Endothelial cell (in vitro differentiated cells): ENCODE measurements at regions not wholly inside any gene's neighbourhood (a gene's known extent, or its start where the extent isn't known, plus 50 kb on each side); places are given as distances from the start of the nearest gene placed in this dataset.

ENCODE experiments used
- DNase-seq: peaks from one replicate; pipeline ENCODE4 v3.0.0; 2021; ENCODE audit warnings: low spot score
- H3K27ac Mint-ChIP-seq: one replicate; pipeline ENCODE4 v1.8.0; 2021; ENCODE audit warnings: mixed read lengths, inconsistent platforms; ENCODE audit not compliant: unreplicated experiment
- H3K27me3 Mint-ChIP-seq: one replicate; pipeline ENCODE4 v1.8.0; 2021; ENCODE audit warnings: mild to moderate bottlenecking, moderate library complexity, mixed read lengths, inconsistent platforms; ENCODE audit not compliant: unreplicated experiment
- H3K36me3 Mint-ChIP-seq: one replicate; pipeline ENCODE4 v1.8.0; 2021; ENCODE audit warnings: mild to moderate bottlenecking, low read depth, mixed read lengths, inconsistent platforms; ENCODE audit not compliant: unreplicated experiment
- H3K4me1 Mint-ChIP-seq: one replicate; pipeline ENCODE4 v1.8.0; 2021; ENCODE audit warnings: mild to moderate bottlenecking, mixed read lengths, inconsistent platforms; ENCODE audit not compliant: unreplicated experiment
- H3K4me3 Mint-ChIP-seq: one replicate; pipeline ENCODE4 v1.8.0; 2021; ENCODE audit warnings: mild to moderate bottlenecking, mixed read lengths, inconsistent platforms; ENCODE audit not compliant: unreplicated experiment
- H3K9me3 Mint-ChIP-seq: one replicate; pipeline ENCODE4 v1.8.0; 2021; ENCODE audit warnings: mixed read lengths, inconsistent platforms; ENCODE audit not compliant: unreplicated experiment
- CTCF ChIP-seq: fragments of 200-600 bp; sonication (generic); IDR thresholded peaks from one replicate; pipeline ENCODE4 v1.5.0; 2021; ENCODE audit warnings: antibody characterized with exemption; ENCODE audit not compliant: unreplicated experiment

GRCh38 chr6:150735341-150735851, 130.1 kb upstream of the MTHFD1L start:
- no peak for DNase-seq
- TF ChIP-seq CTCF: no peak
- no peaks in the 10 kb centered on the region for H3K9me3 Mint-ChIP-seq

DNA sequence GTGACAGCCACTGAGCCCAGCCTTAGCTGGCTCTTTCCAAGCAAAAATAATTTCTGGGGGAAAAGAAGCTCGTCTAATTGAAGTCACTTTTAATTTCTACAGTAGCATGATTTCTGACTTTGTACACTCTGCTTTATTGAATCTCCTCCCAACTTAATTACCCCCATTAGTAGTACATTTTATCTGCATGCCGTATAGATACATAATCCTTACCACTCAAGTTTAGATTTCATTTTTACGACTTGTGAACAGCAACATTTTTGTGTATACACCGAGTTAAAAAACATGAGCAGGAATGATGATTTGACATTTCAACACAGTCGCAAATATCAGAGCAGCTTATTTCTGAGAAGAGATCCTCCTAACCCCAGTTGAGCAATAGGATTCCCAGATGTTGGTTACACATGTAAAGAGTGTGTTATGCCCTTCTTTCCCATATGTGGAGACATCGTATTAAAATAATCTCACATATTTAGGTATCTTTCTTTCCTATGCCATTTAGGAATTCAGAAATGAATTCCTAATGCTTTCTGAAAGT, 127.3 kb upstream of the MTHFD1L start:
- Mint-ChIP-seq H3K27ac (no peak overlapping the region), H3K4me1 (peaks cover 9% of the 10 kb centered on the region), H3K4me3 (no peak overlapping the region), H3K36me3 (peaks cover 28% of the 10 kb centered on the region), H3K27me3 (peaks cover 5% of the 10 kb centered on the region), H3K9me3 (no peaks in the 10 kb centered on the region)
- no peak for DNase-seq
- TF ChIP-seq CTCF: no peak

More at GRCh38 chr6:150735341-150735851, 130.1 kb upstream of the MTHFD1L start:
- Mint-ChIP-seq H3K36me3 (peaks cover 24% of the 10 kb centered on the region), H3K27me3 (no peaks in the 10 kb centered on the region), H3K4me1 (no peaks in the 10 kb centered on the region), H3K4me3 (peak overlapping the region; percentile 12), H3K27ac (no peak overlapping the region)

DNA sequence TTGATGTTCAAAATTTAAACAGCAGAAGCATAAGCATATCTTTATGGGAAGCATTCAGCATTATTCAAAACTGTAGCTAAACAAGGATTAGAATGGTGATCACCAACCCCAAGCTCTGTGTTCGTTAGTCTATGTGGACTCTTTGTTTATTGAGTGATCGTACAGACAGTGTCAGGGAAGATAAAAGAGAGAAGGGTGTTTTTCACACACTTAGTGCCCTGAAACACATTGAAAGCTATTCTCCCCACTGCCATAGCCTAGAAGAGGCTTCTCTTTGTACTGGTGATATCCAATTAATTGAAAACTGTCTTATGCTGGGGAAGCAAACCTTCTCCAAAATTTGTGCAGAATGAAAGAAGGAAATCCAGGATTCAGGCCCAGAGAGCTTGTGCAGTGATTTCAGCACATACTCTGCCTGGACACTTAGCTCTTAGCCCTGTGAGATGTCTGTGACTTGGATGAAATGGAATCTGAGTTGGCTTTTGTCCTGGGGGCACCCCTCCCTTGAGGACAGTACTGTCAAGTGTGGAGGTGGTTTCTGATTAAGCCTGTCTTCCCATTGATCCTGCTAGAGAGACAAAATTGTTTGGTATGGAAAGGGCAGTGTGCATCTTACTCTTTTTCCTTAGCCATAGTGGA, 125.7 kb upstream of the MTHFD1L start:
- DNase-seq: no peak
- no peak for TF ChIP-seq CTCF
- Mint-ChIP-seq H3K36me3 (peaks cover 14% of the 10 kb centered on the region), H3K27me3 (peaks cover 5% of the 10 kb centered on the region), H3K27ac (no peak overlapping the region), H3K4me1 (peaks cover 9% of the 10 kb centered on the region), H3K4me3 (no peak overlapping the region), H3K9me3 (no peaks in the 10 kb centered on the region)

GRCh38 chr6:150740453-150740852, 125.0 kb upstream of the MTHFD1L start:
- Mint-ChIP-seq H3K27me3 (peaks cover 5% of the 10 kb centered on the region), H3K27ac (no peak overlapping the region), H3K4me1 (peaks cover 9% of the 10 kb centered on the region), H3K9me3 (no peaks in the 10 kb centered on the region), H3K4me3 (no peak overlapping the region), H3K36me3 (peaks cover 11% of the 10 kb centered on the region)
- no peak for TF ChIP-seq CTCF
- no peak for DNase-seq

DNA sequence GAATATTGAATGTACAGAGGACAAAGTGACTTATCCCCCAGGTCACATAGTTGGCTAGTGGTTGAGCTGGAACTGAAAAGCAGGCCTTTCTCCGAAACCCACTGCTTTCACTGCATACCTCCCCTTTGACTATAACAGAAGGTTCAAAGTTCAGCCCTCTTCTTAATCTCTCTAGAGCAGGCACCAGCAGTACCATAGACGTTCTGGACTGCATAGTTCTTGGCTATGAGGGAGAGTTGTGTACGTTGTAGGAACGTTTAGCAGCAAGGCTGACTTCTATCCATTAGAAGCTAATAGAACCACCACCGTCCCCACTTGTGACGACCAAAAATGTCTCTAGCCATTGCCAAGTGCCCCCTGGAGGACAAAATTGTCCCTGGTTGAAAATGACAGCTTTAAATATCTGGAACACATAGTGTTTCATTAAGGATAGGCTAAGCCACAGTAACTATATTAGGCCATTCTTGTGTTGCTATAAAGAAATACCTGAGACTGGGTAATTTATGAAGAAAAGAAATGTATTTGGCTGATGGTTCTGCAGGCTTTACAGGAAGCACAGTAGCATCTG, 123.8 kb upstream of the MTHFD1L start:
- H3K9me3 Mint-ChIP-seq: no peaks in the 10 kb centered on the region
- peak; percentile 64 for TF ChIP-seq CTCF
- peak; percentile 41 for DNase-seq
- H3K27me3 Mint-ChIP-seq: peaks cover 7% of the 10 kb centered on the region
- H3K4me3 Mint-ChIP-seq: peak overlapping the region; percentile 23
- H3K36me3 Mint-ChIP-seq: peaks cover 15% of the 10 kb centered on the region
- no peak overlapping the region for H3K27ac Mint-ChIP-seq
- H3K4me1 Mint-ChIP-seq: peaks cover 9% of the 10 kb centered on the region
